DMS153 (cell line): ENCODE measurements at regions not wholly inside any gene's neighbourhood (a gene's known extent, or its start where the extent isn't known, plus 50 kb on each side); places are given as distances from the start of the nearest gene placed in this dataset.

Experiments
- DNase-seq: peaks from one replicate; lab custom pipeline; 2025; lab: John Stamatoyannopoulos, UW

GRCh38 chr13:73800011-73800410, 334.2 kb downstream of the KLF12 start:
- no peak for DNase-seq

- no peak for DNase-seq
Observed at GRCh38 chr13:73794755-73795154, 339.4 kb downstream of the KLF12 start.

GRCh38 chr13:73793361-73793760, 340.8 kb downstream of the KLF12 start:
- DNase-seq = no peak

GRCh38 chr13:73792796-73793195, 341.4 kb downstream of the KLF12 start:
- DNase-seq = no peak

GRCh38 chr13:73782450-73783449, 351.5 kb downstream of the KLF12 start:
- DNase-seq = peak; percentile 32

GRCh38 chr13:73781384-73781783, 352.8 kb downstream of the KLF12 start:
- DNase-seq = no peak

GRCh38 chr13:73779881-73780280, 354.3 kb downstream of the KLF12 start:
- no peak for DNase-seq

GRCh38 chr13:73778242-73778864, 355.9 kb downstream of the KLF12 start:
- no peak for DNase-seq

GRCh38 chr13:73777134-73777533, 357.1 kb downstream of the KLF12 start:
- no peak for DNase-seq

- no peak for DNase-seq
Observed at GRCh38 chr13:73776151-73776785, 357.9 kb downstream of the KLF12 start.

GRCh38 chr13:73773168-73773549, 361.0 kb downstream of the KLF12 start:
- no peak for DNase-seq

- DNase-seq = no peak
Observed at GRCh38 chr13:73772449-73773167, 361.6 kb downstream of the KLF12 start.

- no peak for DNase-seq
Observed at GRCh38 chr13:73767747-73768315, 366.4 kb downstream of the KLF12 start.

GRCh38 chr13:73767191-73767741, 366.9 kb downstream of the KLF12 start:
- DNase-seq = peak; percentile 41

GRCh38 chr13:73765651-73766384, 368.4 kb downstream of the KLF12 start:
- DNase-seq = peak; percentile 96

GRCh38 chr13:73759434-73759833, 374.8 kb downstream of the KLF12 start:
- no peak for DNase-seq

GRCh38 chr13:73757481-73758233, 376.5 kb downstream of the KLF12 start:
- no peak for DNase-seq

- peak; percentile 49 for DNase-seq
Observed at GRCh38 chr13:73754727-73755292, 379.4 kb downstream of the KLF12 start.

- DNase-seq = no peak
Observed at GRCh38 chr13:73754241-73754640, 380.0 kb downstream of the KLF12 start.

- DNase-seq = no peak
Observed at GRCh38 chr13:73751290-73751689, 382.9 kb downstream of the KLF12 start.
